Nucleus accumbens (tissue), 56 donors: ENCODE measurements at regions not wholly inside any gene's neighbourhood (a gene's known extent, or its start where the extent isn't known, plus 50 kb on each side); places are given as distances from the start of the nearest gene placed in this dataset.

Source experiments
- DNase-seq, 56 donors: peaks; one replicate each; lab custom pipeline; 2025; lab: John Stamatoyannopoulos, UW

- DNase-seq: no peak
These were observed 313.6 kb downstream of the TBC1D32 start for GRCh38 chr6:121020656-121021055.

DNA sequence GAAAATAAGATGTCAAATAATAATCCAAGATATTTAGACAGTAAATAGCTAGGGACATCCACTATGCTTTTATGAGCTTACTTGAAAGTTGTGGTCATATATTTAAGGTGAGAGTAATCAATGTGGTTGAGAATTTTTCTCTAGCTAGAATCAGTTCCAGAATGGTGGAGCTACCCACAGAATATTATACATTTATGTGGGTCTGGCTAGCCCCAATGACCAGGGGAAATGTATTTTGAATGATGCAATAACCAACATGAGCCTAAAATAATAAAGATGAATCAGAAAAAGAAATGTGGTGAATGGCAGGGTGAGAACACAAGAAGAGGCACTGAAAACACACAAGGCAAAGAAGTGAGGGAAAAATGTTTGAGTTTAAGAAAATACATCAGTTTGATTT lies 325.7 kb downstream of the TBC1D32 start:
- no peak for DNase-seq

DNA sequence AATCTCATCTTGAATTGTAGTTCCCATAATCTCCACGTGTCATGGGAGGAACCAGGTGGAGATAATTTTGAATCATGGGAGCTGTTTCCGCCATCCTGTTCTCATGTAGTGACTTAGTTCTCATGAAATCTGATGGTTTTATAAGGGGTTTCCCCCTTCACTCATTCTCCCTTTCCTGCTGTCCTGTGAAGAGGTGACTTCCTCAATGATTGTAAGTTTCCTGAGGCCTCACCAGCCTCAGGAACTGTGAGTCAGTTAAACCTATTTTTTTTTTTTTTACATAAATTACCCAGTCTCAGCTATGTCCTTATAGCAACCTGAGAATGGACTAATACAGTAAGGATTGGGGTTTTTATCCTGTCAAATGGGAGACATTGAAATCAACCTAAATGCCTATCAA lies 328.3 kb downstream of the TBC1D32 start:
- no peak for DNase-seq

- DNase-seq: no peak
These were observed 333.9 kb downstream of the TBC1D32 start for GRCh38 chr6:121000381-121000780.

DNA sequence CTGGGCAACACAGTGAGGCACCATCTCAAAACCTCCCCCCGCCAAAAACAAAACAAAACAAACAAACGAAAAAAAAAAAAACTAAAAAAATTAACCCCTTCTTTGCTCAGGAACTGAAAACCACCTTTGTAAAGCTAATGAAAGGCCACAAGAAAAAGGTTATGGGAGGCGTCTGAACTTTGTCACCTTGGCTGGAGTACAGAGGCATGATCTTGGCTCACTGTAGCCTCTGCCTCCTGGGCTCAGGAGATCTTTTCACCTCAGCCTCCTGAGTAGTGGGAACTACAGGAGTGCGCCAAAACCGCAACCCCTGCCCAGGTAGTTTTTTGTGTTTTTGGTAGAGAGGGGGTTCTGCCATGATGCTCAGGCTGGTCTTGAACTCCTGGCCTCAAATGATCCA lies 337.9 kb downstream of the TBC1D32 start:
- DNase-seq: no peak

DNA sequence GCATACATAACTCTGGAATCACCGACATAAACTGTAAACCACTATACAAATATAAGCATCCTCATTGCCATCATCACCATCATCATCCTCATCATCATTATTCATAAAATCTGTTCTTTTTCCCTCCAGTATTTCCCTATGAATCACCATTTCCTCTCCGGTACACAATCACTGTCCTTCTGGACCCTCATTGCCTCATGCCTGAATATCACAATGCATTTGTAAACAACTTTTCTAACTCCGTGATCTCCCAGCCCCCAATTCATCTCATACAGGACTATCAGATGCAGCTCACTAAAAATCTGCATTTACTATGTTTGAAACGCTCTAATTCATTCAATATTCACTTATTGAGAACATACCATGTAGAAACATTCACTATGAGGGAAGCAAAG lies 339.7 kb downstream of the TBC1D32 start:
- DNase-seq: no peak

DNA sequence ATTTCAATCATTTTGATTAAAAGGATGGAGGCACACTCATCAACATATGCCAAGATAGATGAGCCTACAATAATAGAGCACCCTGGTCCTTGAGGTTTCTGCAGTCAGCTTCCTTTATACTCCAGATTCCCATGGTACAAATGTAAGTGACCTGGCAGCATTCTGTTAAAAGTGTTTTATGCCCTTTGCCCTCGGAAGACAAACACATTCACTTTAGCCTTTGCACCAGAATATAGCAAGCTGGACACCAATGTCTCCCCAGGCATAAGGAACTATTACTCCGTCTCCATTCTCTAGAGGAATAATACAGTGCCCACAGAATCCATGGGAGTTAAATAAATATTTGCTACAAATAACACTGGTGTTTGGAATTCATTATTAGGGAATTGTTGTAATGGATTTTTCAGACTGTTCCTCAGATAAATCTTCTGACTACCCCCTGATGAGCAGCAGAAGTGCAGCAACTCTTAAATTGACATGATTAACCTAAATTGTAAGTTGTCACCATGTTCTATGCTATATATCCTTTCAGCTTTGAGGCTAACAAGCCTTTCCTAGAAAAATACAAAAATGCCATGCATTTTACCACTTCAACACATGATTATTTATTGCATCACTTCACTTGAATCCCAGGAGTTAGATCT lies 340.2 kb downstream of the TBC1D32 start:
- no peak for DNase-seq

- DNase-seq: no peak
These were observed 342.0 kb downstream of the TBC1D32 start for GRCh38 chr6:120992257-120992656.

DNA sequence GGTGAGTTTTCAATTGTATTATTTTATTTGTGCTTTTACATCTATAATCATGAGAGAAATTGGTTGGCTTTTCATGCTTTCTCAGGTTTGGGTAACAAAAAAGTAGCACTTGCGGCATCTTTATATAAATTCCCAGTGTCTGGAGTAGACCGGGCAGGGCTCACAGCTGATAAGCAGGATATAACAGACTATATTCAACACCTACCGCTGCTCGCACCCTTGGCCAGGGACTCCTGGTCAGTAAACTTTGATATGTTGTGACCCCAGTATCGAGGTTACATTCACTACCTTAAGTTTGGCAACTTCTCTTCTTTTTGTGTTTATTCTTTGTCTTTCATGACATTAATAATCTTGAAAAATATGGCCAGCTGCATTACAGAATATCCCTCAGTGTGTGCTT lies 343.4 kb downstream of the TBC1D32 start:
- no peak for DNase-seq

DNA sequence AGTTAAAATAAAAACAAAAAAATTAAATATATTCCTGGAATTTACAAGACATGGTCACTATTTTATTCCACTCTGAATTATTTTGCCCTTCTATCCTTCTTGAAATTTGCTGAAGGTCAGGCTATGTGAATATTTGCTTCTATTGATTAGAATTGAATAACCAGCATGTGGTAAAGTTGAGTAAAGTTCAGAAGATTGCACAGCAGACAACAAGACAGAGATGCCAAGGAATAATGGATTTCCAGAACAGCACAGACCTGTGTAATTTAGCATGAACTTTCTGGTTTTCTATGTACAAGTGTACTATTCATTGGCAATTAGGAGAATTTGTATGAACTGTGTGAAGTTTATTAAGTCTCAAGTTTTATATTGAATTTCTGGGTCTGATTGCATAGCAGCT lies 352.4 kb downstream of the TBC1D32 start:
- DNase-seq: no peak

DNA sequence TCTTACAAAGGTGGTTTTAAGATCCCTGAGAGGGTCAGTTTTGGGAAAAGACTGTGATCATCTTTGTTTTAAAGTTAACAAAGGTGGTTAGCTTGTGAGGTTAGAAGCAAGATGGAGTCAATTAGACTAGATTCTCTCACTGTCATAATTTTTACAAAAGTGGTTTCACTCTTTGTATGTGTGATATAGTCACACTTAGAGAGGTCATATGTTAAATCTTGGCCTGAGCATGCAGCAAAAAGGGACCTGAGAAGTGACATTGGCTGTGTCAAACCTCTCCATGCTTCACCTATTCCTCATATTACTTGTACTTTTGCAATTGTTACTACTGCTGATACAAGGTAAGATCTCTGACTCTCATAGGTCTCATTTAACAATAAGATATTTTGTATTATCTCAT lies 368.0 kb downstream of the TBC1D32 start:
- DNase-seq: no peak

DNA sequence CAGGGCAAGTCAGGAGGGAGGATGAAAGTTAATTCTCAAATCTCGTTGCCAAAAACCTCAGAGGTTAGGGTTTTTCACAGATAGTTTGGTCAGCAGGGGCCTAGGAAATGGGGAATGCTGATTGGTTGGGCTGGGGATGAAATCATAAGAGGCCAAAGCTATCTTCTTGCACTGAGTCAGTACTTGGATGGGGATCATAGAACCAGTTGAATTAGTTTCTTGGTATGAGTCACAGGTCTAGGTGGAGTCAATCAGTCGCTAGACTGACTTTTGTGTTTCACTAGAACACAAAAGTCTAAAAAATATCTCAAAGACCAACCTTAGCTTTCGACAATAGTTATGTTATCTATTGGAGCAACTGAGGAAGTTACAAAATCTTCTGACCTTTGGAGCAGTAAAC lies 368.5 kb downstream of the TBC1D32 start:
- no peak for DNase-seq

DNA sequence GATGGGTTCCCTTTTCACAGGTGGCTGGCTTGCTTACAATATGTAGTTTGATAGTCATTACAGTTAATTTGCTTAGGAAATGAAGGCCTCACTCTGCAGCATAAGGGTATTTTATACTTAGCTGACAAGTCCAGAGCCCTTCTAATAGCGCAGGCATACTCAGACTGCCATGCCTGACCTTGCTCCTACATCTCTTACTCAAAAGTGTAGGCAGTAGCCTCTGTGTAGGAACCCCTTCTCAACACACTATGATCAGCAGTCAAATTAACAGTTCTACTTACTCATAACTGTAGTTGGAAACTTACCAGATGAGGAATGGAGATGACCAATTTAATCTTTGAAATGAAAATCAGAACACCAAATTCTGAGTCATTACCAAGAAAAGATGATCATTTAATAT lies 373.5 kb downstream of the TBC1D32 start:
- no peak for DNase-seq

DNA sequence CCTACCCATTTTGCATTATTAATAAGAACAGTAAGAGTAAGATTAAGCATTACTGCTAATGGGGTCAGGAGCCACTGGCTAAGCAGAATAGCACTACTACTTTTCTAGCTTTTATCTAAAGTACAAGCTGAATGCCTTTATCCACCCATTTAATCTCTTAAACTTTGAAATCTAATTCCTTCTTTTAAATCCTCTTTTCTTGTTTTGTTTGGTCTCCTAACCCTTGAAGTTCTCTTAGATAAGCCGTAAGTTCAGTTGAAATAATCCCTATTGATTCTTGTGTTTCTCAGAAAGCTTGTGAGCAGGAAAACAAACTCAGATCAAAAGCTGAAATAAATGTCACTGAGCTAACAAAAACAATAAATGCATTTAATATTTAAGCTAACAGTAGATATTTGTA lies 380.2 kb downstream of the TBC1D32 start:
- no peak for DNase-seq

GRCh38 chr6:120951258-120951657 lies 383.0 kb downstream of the TBC1D32 start:
- DNase-seq: no peak

DNA sequence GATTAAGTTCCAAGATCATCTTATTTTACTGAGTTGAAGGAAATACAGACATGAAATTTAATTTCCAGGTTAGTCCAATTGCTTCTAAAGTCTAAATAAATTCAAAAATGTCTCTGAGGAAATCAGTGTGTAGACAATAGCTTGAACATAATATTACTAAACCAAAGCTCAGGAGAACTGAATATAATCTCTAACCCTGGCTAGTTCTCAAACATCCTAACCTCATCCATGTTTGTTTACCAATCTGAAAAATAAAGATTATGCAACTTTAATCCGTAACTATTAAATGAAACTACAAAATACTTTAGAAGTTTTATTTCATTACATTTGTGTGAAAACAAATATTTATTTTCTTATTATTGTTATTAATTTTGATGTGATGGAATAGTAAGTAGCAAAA lies 387.2 kb downstream of the TBC1D32 start:
- no peak for DNase-seq

GRCh38 chr6:120945905-120946594 lies 388.2 kb downstream of the TBC1D32 start:
- no peak for DNase-seq

GRCh38 chr6:120938876-120939472 lies 395.3 kb downstream of the TBC1D32 start:
- no peak for DNase-seq

DNA sequence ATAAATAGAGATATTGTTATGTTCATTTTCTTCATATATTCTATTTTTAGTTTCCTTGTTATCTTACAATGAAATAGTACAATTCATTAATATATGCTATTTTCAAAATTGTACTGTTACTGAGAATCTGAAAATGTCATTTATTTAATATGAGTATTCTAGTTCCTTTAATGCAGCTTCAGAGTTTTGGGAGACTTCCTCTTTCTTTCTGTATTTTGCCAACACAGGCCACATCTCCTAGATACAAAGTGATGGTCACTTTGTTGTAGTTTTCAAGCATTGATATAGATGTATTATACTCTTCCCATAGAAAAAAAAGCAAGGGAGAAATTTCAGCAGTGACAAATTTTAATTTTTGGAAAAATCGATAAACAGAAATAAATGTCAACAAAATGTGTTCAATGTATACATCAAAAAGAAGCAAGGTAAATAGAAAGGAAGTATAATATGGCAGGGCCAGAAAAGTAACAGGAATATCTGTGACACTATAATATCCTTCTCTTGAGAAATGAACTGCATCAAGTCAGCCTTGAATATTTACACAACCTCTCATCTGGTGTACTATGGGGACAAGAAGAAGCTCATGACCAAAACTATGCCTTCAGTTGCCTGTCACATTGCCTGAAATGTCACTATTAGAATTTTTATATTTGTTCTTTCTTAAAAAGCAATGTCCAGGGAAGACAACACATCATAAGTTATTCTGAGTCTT lies 396.0 kb downstream of the TBC1D32 start:
- DNase-seq: no peak

GRCh38 chr6:120935908-120936307 lies 398.4 kb downstream of the TBC1D32 start:
- no peak for DNase-seq

DNA sequence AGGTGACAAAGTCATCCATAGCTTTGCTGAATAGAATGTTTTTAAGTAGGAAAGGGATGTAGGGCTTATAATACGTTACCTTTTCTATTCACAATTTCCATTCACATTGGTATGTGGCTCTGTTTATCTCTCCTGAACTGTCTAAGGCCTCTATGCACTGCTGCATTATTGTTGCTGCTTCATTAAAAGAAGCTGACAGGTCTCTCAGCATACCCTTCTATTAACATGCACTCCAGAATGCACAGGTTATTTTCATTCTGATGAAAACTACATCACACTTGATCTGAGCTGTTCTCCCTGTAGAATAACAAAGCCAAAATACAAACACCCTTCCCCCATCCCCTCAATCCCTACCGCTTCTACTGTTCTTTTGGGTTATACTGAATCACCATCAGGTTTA lies 399.3 kb downstream of the TBC1D32 start:
- DNase-seq: no peak
